Ramos (cell line): ENCODE measurements at regions not wholly inside any gene's neighbourhood (a gene's known extent, or its start where the extent isn't known, plus 50 kb on each side); places are given as distances from the start of the nearest gene placed in this dataset.
"Not testable (repeated sequence)": the region's sequence is repeated elsewhere in the genome, so short reads cannot be mapped to it uniquely, and the experiment has no call there.

Experiments
- in situ Hi-C: fragments of 300-500 bp; cut with MboI; formaldehyde crosslinking; loops from one replicate; pipeline ENCODE4 v1.14.3; 2022; ENCODE audit warnings: low sequenced_read_pairs; ENCODE audit not compliant: unreplicated experiment

DNA sequence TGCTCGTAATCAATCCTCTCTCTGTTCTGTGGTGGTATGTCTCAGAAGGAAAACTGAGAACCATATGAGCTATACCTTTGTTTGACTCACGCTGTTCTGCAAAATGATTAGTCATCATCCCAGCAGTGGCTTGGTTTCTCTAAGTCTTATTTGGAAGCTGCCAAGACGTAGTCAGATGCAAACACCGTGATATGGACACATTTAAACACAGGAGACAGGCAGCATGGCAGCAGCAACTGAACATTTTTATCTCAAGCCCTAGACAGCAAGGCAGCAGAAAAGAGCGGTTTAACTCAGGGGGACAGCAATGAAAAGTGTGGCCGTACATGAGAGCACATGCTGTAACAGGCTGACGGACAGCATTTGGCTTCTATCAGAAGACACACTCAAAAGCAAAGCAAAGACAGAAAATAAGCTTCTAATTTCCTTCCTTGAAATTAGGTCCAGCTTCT lies 1295.1 kb downstream of the EPHA7 start:
- in situ Hi-C loops: no loop called here

GRCh38 chr6:92122746-92123145 lies 1296.6 kb downstream of the EPHA7 start:
- in situ Hi-C loops: no loop called here

DNA sequence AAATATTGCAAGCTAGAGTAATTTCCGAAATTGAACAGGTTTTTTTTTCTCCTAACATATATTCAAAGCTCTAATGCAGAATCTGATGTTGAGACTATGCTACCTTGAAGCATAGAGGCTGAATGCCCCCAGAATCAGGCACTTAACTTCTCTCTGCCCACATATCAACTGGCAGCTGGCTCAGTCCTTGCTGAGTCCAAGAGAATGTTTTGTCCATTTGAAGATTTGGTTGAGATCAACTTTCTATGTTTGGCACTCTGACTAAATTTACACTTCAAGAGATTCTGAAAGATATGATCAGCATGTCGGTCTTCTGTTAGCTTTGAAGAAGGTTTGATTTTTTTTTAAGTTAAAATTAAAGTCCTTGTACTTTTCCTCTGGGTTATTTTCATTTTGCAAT lies 1298.1 kb downstream of the EPHA7 start:
- in situ Hi-C loops: no loop called here

GRCh38 chr6:92117800-92118199 lies 1301.6 kb downstream of the EPHA7 start:
- in situ Hi-C loops: no loop called here

DNA sequence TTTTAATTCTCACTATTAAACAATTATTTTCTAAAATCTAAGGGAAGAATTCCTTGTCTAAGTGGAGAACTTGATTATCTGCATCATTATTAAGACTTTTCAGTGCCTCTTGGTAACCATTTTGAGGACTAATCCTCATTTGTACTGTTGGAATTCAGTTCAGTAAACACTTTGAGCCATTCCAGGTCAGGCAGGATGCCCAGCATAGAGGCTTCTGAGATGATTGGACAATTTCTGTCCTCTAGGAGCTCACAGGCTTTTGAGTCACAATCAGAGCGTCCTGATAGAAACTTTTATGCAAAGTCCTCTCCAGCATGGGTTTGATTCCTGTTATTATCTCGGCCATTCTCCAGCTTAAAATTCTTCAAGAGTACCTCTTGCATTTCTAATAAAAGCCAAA lies 1304.6 kb downstream of the EPHA7 start:
- in situ Hi-C loops: no loop called here

DNA sequence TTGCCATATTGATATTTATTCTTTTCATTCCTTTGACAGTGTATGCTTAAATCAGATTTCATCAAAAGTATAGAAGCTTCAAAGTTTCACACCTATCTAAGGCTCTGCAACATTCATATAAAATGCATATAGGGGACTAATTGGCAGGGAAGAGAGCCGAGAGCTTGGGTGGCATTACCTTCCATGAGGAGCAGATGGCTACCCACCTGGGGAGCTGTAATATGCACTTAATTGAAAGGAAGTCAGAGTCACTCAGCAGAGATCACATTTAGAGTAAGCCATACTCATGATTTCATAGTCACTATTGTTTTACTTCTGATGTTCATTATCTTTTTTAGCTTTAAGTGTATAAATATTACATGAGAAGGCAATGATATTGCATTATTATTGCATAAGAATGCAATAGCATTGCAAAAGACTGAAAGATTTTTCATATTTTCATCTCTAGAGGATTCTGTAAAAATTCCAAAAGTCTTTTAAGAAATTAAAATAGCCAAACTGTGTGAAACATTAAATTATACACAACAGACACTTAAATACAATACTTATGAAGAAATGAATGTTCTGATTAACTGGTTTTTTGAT lies 1305.2 kb downstream of the EPHA7 start:
- in situ Hi-C loops: no loop called here

- in situ Hi-C loops: no loop called here
Measured at GRCh38 chr6:92111386-92111785, 1308.0 kb downstream of the EPHA7 start.

DNA sequence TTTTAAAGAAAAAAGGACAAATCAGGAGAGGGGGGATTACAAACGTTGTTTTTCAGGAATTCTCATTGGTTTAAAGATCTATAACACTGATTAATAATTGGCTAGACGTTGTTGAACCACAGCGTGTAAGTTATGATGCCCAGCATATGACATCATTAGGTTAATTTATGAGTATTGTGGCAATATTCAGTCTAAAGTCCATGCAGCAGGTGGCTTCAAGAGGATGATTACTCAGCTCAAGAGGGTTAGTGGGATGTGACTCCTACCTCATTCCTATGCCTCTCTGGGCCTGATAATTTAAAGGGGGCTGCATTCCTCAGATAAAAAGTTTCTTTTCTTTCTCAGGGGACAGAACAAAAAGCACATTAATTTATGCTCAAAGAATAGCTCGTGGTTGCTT lies 1309.0 kb downstream of the EPHA7 start:
- in situ Hi-C loops: no loop called here

DNA sequence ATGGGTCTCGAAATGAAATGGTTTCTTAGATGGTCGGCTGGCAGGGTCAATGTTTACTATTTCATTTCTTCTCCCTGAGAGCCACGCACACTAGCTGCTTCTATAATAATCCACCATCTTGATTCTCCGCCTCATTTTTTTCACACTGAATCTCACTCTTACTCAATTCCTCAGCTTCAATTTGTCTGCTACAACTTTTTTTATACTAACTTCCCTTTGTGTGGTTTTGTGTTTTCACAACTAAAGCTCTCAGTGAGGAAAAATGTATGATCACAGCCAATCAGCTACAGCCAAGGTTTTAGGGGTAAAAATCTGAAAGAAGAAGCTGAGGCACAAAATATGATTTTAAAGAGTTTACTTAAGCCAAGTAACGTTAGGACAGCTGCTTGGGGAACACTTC lies 1309.4 kb downstream of the EPHA7 start:
- in situ Hi-C loops: no loop called here

- in situ Hi-C loops: no loop called here
Measured at GRCh38 chr6:92109256-92109655, 1310.1 kb downstream of the EPHA7 start.

GRCh38 chr6:92086750-92087149 lies 1332.6 kb downstream of the EPHA7 start:
- in situ Hi-C loops: no loop called here

- in situ Hi-C loops: not testable (repeated sequence)
Measured at GRCh38 chr6:92083914-92084313, 1335.4 kb downstream of the EPHA7 start.

- in situ Hi-C loops: no loop called here
Measured at GRCh38 chr6:92072387-92072786, 1347.0 kb downstream of the EPHA7 start.

DNA sequence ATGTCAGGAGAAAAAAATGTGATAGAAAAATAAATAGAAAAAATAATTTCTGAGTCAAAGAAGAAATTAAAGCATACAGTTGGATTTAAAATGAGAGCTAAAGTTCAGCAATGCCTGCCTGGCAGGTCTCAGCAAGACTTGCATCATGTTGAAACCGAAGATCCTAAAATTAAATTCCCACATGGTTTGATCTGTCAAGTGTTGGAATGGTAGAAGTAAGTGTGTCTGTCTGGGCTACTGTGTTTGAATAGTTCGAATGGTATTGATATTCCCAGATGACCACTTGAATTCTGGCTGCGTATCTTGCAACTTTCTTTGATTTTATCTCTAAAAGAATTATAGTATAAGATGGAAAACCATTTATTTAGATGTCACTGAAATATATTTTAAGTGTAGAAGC lies 1349.6 kb downstream of the EPHA7 start:
- in situ Hi-C loops: no loop called here

GRCh38 chr6:92052513-92052912 lies 1366.8 kb downstream of the EPHA7 start:
- in situ Hi-C loops: no loop called here

GRCh38 chr6:92050216-92050615 lies 1369.1 kb downstream of the EPHA7 start:
- in situ Hi-C loops: no loop called here

DNA sequence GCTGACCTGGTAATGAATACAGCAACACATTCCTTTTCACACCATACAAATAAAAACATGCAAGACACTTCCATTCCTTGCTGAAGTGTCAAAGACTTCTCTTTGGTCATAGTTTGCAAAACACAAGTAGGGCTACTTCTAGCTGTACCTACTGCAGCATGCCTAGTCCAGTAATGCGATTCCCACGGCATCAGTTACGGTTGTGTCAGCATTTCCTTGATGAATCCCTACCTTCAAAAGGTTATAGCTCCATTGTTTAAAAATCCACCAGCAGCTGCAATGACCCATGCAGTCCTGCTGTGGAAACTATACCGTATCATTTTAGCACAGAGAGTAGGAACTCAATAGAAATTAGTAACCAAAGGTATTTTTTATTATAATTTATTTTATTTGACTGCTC lies 1371.5 kb downstream of the EPHA7 start:
- in situ Hi-C loops: no loop called here

DNA sequence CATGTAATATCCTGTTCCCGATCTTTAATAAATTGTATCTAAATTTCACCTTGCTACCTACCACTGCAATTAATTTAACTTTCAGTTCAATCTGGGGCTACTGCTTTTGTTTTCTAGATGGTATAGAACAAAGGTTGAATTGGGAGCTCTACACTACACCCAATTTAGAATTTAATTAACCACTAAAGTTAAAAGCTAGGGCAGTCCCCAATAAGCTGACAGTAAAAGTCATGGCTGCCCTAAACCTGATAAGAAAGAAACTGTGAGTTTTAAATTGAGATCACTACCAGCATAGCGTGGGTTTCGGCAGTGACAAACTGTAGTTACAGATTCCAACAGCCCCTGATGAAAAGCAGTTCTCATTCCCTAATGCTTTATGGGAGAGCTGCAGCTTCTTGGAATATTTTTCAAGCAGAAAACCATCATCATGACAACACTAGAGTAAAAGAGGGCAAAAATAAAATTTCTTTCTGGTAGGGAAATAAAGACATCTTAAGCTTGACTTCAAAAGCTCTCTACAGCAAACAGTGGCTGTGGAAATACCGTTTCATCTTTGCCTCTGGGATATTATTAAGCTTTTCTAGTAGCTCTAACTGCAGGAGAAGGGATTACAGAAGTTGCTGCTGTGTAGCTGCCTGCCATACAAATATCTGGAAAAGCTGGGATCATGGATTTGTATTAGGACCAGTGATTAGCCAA lies 1372.1 kb downstream of the EPHA7 start:
- in situ Hi-C loops: no loop called here

DNA sequence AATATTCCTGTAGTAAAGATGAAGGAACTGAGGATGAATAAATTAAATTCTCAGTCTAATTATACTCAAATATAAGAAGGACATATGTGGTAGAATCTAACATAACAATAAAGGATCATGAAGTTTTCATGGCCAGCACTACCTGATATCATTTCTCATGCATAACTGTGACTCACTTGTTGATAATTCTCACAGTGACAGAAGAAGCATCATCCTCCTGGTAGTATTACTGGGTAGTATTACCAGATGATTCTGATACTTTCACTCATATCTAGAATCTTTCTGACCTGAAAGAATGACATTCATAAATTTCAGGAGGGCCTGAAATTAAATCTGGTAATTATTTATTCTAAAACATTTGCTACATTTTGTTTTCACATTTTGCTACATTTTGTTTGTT lies 1375.0 kb downstream of the EPHA7 start:
- in situ Hi-C loops: no loop called here

- in situ Hi-C loops: no loop called here
Measured at GRCh38 chr6:92043777-92044176, 1375.6 kb downstream of the EPHA7 start.

DNA sequence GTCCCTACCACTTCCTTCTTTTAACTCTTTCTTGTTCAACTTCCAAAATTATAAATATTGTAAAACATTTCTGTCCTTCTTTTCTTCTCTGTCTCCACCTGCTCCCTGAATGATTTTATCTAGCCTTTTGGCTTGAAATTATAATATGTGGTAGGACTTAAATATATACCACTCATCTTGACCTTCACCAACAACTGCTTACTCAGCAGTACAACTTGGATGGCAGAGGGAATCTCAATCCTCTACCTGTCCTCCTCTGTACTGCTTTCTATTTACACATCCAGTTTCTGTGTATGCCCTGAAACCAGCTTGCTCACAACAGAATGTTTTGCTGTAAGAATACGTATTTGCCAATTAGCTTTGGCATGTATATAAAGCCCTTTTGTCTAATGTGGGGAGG lies 1392.5 kb downstream of the EPHA7 start:
- in situ Hi-C loops: no loop called here

- in situ Hi-C loops: no loop called here
Measured at GRCh38 chr6:92024881-92025280, 1394.5 kb downstream of the EPHA7 start.
